ENCODE measurements at regions not wholly inside any gene's neighbourhood (a gene's known extent, or its start where the extent isn't known, plus 50 kb on each side); places are given as distances from the start of the nearest gene placed in this dataset.

DNA sequence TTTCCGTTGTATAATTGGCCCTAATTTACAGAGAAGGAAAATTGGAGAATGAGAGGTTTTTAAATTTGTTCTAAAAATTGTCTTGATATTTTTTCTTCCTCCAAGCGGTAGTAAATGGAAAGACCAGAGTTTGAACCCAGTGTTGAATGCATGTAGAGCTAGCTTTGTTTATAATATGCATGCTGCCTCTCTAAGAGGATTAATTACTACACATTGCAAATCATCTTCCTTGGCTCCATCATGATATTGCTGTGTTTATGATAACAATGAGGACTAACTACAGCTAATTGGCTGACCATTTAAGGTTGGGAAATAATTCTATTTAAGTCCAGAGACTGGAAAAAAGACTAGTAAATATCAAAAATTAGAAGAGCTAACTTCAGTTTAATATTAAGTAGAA lies 338.5 kb downstream of the PLK2 start:
- Histone ChIP-seq H3K27ac (no peak overlapping the region), H3K4me1 (replicated peaks) (no peaks in the 10 kb centered on the region), H3K27me3 (replicated peaks; ENCODE audit: insufficient read depth) (no peaks in the 10 kb centered on the region), H3K36me3 (no peaks in the 10 kb centered on the region), H3K9me3 (no peaks in the 10 kb centered on the region), H3K4me3 (no peak overlapping the region)
- intact Hi-C loops (cut with DNase I): no loop called here
- 100% methylated on average over 2 of the region's 2 CpGs for WGBS
- no peak for DNase-seq (ENCODE audit: low spot score)
- TF ChIP-seq POLR2AphosphoS5 (IDR thresholded peaks at IDR 0.05) (no peak), POLR2A (IDR thresholded peaks at IDR 0.05) (no peak)
- TF ChIP-seq, protein P1, sequence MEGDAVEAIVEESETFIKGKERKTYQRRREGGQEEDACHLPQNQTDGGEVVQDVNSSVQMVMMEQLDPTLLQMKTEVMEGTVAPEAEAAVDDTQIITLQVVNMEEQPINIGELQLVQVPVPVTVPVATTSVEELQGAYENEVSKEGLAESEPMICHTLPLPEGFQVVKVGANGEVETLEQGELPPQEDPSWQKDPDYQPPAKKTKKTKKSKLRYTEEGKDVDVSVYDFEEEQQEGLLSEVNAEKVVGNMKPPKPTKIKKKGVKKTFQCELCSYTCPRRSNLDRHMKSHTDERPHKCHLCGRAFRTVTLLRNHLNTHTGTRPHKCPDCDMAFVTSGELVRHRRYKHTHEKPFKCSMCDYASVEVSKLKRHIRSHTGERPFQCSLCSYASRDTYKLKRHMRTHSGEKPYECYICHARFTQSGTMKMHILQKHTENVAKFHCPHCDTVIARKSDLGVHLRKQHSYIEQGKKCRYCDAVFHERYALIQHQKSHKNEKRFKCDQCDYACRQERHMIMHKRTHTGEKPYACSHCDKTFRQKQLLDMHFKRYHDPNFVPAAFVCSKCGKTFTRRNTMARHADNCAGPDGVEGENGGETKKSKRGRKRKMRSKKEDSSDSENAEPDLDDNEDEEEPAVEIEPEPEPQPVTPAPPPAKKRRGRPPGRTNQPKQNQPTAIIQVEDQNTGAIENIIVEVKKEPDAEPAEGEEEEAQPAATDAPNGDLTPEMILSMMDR (IDR thresholded peaks at IDR 0.05): no peak

DNA sequence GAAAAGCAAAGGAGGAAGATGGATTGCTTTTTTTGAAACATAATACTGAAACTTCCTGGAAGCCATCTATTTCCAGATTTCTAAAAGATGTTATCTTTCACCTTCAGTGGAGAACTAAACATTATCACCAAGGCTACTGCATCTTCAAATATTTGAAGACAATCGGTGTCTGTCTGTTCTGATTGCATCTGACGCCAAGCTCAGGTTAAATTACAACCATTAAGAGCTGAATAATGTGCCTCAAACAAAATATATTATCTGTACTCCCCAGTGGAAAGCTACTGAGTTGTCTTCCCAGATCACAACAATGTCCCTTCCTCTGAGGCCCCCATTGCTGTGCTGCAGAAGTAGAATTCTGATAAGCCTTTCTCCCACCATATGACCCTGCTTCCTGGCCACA lies 342.3 kb downstream of the PLK2 start:
- intact Hi-C loops (cut with DNase I): no loop called here
- 39% methylated on average over 2 of the region's 2 CpGs for WGBS

DNA sequence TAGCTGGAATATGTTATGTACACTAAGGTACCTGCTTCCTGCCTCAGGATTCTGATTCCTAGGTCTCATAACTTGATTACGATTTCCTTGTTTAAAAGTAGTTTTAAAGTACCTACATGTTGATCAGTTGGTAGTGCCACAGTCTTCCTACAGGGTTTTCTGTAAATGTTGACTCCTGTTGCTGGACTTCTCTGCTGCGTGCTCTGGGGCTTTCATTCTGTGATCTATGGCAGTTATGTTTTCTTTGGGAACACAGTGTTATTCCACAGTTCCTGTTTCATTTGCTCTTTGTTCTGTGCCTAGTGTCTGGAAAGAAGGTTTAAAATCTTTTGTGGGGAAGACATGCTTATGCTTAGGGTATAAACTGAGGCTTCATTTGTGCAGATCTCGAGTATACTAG lies 343.5 kb downstream of the PLK2 start:
- no peak overlapping the region for H3K27ac ChIP-seq
- no peaks in the 10 kb centered on the region for H3K9me3 ChIP-seq
- TF ChIP-seq POLR2A (IDR thresholded peaks at IDR 0.05): no peak
- peak; percentile 52 for TF ChIP-seq POLR2AphosphoS5 (IDR thresholded peaks at IDR 0.05)
- TF ChIP-seq, protein P1 (IDR thresholded peaks at IDR 0.05): no peak
- no peaks in the 10 kb centered on the region for H3K4me1 ChIP-seq (replicated peaks)
- no peaks in the 10 kb centered on the region for H3K27me3 ChIP-seq (replicated peaks; ENCODE audit: insufficient read depth)
- WGBS: 58% methylated on average over 3 of the region's 3 CpGs
- DNase-seq (ENCODE audit: low spot score): peak; percentile 6
- no peaks in the 10 kb centered on the region for H3K36me3 ChIP-seq
- no peak overlapping the region for H3K4me3 ChIP-seq
- intact Hi-C loops (cut with DNase I): no loop called here

More for the DNA sequence above, 342.3 kb downstream of the PLK2 start:
- H3K9me3 ChIP-seq: no peaks in the 10 kb centered on the region
- H3K27ac ChIP-seq: no peak overlapping the region
- no peak for DNase-seq (ENCODE audit: low spot score)
- H3K4me1 ChIP-seq (replicated peaks): no peaks in the 10 kb centered on the region
- no peak for TF ChIP-seq POLR2A (IDR thresholded peaks at IDR 0.05)
- TF ChIP-seq, protein P1 (IDR thresholded peaks at IDR 0.05): no peak
- no peak for TF ChIP-seq POLR2AphosphoS5 (IDR thresholded peaks at IDR 0.05)
- H3K27me3 ChIP-seq (replicated peaks; ENCODE audit: insufficient read depth): no peaks in the 10 kb centered on the region
- no peaks in the 10 kb centered on the region for H3K36me3 ChIP-seq
- no peak overlapping the region for H3K4me3 ChIP-seq

DNA sequence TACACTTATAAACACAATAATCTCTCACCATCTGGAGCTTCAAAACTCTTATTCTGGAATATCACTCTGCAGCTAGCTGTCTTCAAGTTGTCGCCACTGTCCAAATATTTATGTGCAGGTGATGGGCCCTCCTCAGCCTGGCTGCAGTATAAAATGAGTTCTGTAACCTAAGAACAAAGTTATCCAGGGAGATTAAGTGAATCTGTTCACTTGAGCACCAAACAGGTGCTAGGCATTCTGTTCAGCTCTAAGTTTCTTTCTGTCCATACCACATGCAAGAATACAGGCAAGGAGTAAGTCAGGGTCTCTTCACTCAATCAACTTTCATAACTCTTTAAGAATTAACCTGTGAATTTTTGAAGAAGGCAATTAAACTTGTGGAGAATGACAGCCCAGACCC lies 344.1 kb downstream of the PLK2 start:
- Histone ChIP-seq H3K27ac (no peak overlapping the region), H3K4me1 (replicated peaks) (no peaks in the 10 kb centered on the region), H3K9me3 (no peaks in the 10 kb centered on the region), H3K36me3 (no peaks in the 10 kb centered on the region), H3K27me3 (replicated peaks; ENCODE audit: insufficient read depth) (no peaks in the 10 kb centered on the region), H3K4me3 (no peak overlapping the region)
- WGBS: 90% methylated on average over 1 of the region's 1 CpG
- intact Hi-C loops (cut with DNase I): no loop called here
- no peak for DNase-seq (ENCODE audit: low spot score)
- TF ChIP-seq, protein P1 (IDR thresholded peaks at IDR 0.05): no peak
- TF ChIP-seq POLR2A (IDR thresholded peaks at IDR 0.05): no peak
- TF ChIP-seq POLR2AphosphoS5 (IDR thresholded peaks at IDR 0.05): no peak

DNA sequence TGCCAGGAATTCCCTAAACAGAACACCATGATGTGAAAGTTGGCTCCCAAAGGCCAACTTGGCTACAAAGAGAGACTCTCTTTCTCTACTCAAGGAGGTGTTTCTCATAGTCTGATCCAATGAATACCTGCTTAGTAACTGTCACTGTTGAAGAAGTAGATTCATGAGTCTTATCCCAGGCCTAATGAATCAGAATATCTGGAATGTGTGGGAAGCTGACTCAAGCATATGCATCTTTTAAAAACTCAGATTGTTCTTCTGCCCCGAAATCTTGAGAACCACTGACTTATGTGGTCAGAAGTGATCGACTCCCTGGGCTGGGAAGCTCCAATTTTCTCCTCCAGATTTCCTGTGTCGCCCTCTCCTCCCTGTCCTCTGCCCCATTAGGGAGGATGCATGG lies 345.6 kb downstream of the PLK2 start:
- no peak overlapping the region for H3K4me3 ChIP-seq
- no peak overlapping the region for H3K27ac ChIP-seq
- WGBS: 89% methylated on average over 3 of the region's 3 CpGs
- TF ChIP-seq, protein P1 (IDR thresholded peaks at IDR 0.05): no peak
- DNase-seq (ENCODE audit: low spot score): no peak
- no peaks in the 10 kb centered on the region for H3K4me1 ChIP-seq (replicated peaks)
- intact Hi-C loops (cut with DNase I): no loop called here
- H3K9me3 ChIP-seq: no peaks in the 10 kb centered on the region
- no peaks in the 10 kb centered on the region for H3K36me3 ChIP-seq
- no peaks in the 10 kb centered on the region for H3K27me3 ChIP-seq (replicated peaks; ENCODE audit: insufficient read depth)
